VCaP (cell line): ENCODE measurements at regions not wholly inside any gene's neighbourhood (a gene's known extent, or its start where the extent isn't known, plus 50 kb on each side); places are given as distances from the start of the nearest gene placed in this dataset.

Experiments used
- H3K27ac ChIP-seq: fragments of 450-650 bp; 2 replicates; pipeline ENCODE4 v1.5.1; 2017
- CTCF ChIP-seq: fragments of 450-650 bp; conservative IDR thresholded peaks from 2 replicates; pipeline ENCODE4 v1.5.1; 2017; ENCODE audit warnings: mild to moderate bottlenecking, moderate library complexity

GRCh38 chr16:62335356-62335755 lies 299.1 kb upstream of the CDH8 start:
- TF ChIP-seq CTCF: no peak
- no peak overlapping the region for H3K27ac ChIP-seq

DNA sequence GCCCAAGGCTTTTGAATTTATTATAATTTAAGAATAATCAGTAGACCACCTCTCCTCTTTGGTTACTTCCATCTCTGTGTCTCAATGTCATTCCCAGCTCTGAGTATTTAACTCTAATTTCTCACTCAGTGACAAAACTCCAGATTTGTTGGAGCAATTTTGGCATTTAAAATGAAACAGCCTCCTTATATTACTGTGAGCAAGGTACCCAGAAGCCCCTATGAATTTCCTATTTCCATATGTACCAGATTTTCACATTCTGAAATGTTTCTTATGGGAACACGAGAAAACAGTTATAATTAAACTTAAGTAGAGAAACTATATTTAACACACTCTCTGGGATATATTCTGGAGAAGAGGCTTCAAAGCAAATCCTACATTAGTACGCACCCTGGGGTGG lies 285.4 kb upstream of the CDH8 start:
- H3K27ac ChIP-seq: no peak overlapping the region
- no peak for TF ChIP-seq CTCF

DNA sequence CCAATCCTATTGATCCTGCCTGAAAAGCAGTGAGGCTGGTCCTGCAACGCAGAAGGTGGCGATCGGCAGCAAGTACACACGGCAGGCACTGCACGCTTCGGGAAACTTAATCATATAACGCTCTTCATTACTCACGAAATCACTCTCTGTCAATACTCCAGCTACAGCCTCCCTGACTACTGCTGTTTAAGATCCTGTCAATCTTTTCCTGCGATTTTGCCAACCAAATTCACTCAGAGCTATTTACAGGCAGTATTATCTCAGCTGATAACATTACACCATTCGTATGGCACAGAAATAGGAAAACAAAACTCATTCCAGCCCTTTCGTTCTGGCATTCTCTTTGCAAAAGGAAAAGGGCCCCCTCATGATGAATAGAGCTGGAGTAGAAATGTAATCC lies 262.4 kb upstream of the CDH8 start:
- no peak overlapping the region for H3K27ac ChIP-seq
- no peak for TF ChIP-seq CTCF

DNA sequence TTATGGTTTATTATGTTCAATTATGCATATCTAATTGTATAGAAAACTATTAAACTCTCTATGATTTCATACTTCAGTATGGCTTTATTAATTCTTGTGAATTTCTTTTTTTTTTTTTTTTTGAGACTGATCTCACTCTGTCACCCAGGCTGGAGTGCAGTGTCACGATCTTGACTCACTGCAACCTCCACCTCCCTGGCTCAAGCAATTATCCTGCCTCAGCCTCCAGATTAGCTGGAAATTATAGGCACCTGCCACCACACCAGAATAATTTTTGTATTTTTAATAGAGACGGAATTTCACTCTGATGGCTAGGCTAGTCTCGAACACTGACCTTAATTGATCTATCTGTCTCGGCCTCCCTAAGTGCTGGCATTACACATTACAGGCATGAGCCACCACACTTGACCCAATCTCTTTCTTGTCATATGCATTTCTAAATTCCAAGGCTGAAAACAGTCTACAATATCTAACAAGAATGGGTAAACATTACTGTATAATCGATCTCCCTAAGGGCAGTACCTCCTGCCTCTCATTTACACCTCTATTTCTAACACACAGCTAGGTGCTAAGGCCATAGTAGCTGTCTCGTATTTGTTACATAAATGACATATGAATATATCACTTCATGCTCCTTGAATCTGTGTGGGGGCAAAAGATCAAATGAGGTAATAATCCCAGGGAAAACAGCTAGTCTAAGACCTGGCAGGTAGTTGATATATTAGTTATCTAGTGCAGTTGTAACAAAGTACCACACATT lies 258.2 kb upstream of the CDH8 start:
- no peak overlapping the region for H3K27ac ChIP-seq
- TF ChIP-seq CTCF: no peak

GRCh38 chr16:62288990-62289629 lies 252.9 kb upstream of the CDH8 start:
- no peak overlapping the region for H3K27ac ChIP-seq
- no peak for TF ChIP-seq CTCF

GRCh38 chr16:62280506-62280905 lies 244.3 kb upstream of the CDH8 start:
- TF ChIP-seq CTCF: no peak

DNA sequence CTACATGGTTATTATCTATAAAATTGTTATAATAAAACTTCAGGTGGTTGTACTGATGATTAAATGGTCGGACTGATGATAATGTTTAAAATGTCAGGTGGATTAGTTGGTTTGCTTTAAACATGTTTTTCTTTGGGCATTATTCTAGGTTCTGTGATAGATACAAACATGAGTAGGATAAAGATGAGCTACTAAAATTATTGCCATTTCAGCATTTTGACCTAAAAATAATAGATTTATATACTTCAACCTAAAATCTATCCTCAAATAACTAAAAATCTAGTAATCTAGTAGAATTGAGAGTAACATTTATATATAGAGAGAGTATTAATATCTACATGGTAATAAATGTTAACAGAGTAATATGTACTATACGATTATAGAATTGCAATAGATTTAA lies 241.7 kb upstream of the CDH8 start:
- H3K27ac ChIP-seq: no peak overlapping the region
- no peak for TF ChIP-seq CTCF

More at GRCh38 chr16:62280506-62280905, 244.3 kb upstream of the CDH8 start:
- H3K27ac ChIP-seq: no peak overlapping the region
